BE2C (cell line): ENCODE measurements at regions not wholly inside any gene's neighbourhood (a gene's known extent, or its start where the extent isn't known, plus 50 kb on each side); places are given as distances from the start of the nearest gene placed in this dataset.

Experiments used
- DNase-seq: peaks from one replicate; pipeline ENCODE4 v3.0.0-alpha.2; 2020
- H3K27me3 ChIP-seq: fragments of 250-450 bp; sonication (Bioruptor Pico); 2 replicates; pipeline ENCODE4 v1.5.1; 2020; ENCODE audit warnings: mild to moderate bottlenecking
- H3K36me3 ChIP-seq: fragments of 250-450 bp; sonication (Bioruptor Pico); 2 replicates; pipeline ENCODE4 v1.5.1; 2020; ENCODE audit warnings: mild to moderate bottlenecking
- H3K4me1 ChIP-seq: fragments of 250-450 bp; sonication (Bioruptor Pico); 2 replicates; pipeline ENCODE4 v1.5.1; 2020
- H3K4me3 ChIP-seq: 2 replicates; pipeline ENCODE4 v1.5.1; 2011; ENCODE audit warnings: low read depth, low read length
- H3K9me3 ChIP-seq: fragments of 250-450 bp; sonication (Bioruptor Pico); 2 replicates; pipeline ENCODE4 v1.5.1; 2020
- CTCF ChIP-seq: IDR thresholded peaks from 2 replicates; pipeline ENCODE4 v1.5.1; 2012; ENCODE audit warnings: mild to moderate bottlenecking, low read depth, low read length

DNA sequence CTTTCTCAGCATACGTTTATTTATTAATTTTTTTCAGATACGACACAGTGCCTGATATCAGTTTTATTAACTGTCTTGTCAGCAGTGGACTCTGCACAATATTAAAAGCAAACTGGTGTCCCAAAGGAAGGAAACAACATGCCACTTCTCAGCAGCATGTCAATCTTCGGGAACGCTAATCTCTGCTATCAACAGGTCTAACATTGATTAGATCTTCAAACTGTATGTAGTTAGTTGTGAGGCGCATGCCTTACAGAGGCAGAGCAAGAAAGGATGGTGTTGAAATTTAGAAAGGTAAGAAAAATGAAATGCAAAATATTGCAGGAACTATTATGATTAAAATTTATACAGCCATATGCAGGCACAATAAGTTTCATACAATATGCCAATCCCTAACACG is 233.7 kb upstream of the NDST3 start:
- no peak for TF ChIP-seq CTCF

GRCh38 chr4:117801756-117802155 is 232.5 kb upstream of the NDST3 start:
- no peaks in the 10 kb centered on the region for H3K27me3 ChIP-seq
- no peak for DNase-seq
- no peaks in the 10 kb centered on the region; the same call in 1 of the 2 replicates for H3K4me1 ChIP-seq
- H3K36me3 ChIP-seq, result no peaks in the 10 kb centered on the region
- no peak overlapping the region for H3K4me3 ChIP-seq
- no peak for TF ChIP-seq CTCF
- H3K9me3 ChIP-seq, result no peaks in the 10 kb centered on the region

More for the DNA sequence above, 233.7 kb upstream of the NDST3 start:
- Histone ChIP-seq H3K4me1 (no peaks in the 10 kb centered on the region; the same call in 1 of the 2 replicates), H3K4me3 (no peak overlapping the region), H3K36me3 (no peaks in the 10 kb centered on the region), H3K9me3 (no peaks in the 10 kb centered on the region), H3K27me3 (no peaks in the 10 kb centered on the region)
- DNase-seq, result no peak

GRCh38 chr4:117811731-117812130 is 222.6 kb upstream of the NDST3 start:
- Histone ChIP-seq H3K36me3 (no peaks in the 10 kb centered on the region), H3K9me3 (no peaks in the 10 kb centered on the region), H3K4me3 (no peak overlapping the region), H3K4me1 (no peaks in the 10 kb centered on the region), H3K27me3 (no peaks in the 10 kb centered on the region)
- no peak for DNase-seq
- no peak for TF ChIP-seq CTCF

DNA sequence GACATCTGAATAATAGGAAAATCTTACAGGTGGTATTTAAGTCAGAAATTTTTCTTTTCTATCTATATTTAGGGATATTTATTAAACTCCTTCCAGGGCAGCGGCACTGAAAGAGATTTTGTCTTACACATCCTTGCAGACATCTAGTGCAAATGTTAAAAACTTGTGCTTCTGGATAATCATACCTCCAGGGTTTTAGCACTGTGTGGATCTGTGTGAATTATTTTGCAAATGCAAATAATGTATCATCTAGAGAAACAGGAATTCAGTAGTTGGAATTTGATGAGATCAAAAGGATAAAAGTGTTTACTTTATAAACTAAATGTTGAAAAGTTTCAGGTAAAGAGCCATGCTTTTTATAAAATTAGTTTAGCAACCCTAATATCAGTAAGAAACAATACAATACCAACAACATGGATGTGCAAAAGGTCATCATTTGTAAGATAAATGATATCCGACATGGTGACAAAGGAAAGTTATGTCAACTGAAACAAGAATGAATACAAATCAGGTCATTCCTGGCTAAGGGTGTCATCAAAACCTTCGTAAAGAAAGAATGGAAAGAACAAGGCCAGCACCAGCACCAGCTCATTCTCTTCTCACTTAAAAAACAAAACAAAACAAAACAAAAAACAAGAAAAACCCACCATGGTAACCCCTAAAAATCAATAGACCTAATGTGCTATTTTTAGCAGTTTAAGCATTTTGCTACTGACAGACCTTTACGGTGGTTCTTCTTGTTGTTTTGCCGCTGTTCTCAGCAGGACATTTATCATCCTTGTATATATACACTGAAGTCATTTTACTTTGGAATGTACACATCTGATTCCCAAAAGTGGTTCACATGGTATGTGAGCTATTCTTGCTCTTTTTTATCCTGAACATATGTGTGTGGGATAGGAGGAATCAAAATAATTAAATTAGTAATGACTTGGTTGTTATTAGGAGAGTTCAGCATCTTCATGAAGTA is 219.7 kb upstream of the NDST3 start:
- DNase-seq, result no peak
- H3K4me1 ChIP-seq, result no peaks in the 10 kb centered on the region
- H3K4me3 ChIP-seq, result no peak overlapping the region
- no peaks in the 10 kb centered on the region for H3K9me3 ChIP-seq
- no peaks in the 10 kb centered on the region for H3K27me3 ChIP-seq
- TF ChIP-seq CTCF, result no peak
- no peaks in the 10 kb centered on the region for H3K36me3 ChIP-seq

GRCh38 chr4:117817301-117817700 is 217.0 kb upstream of the NDST3 start:
- TF ChIP-seq CTCF, result no peak
- Histone ChIP-seq H3K4me3 (no peak overlapping the region), H3K36me3 (no peaks in the 10 kb centered on the region), H3K4me1 (no peaks in the 10 kb centered on the region; the same call in 1 of the 2 replicates), H3K27me3 (no peaks in the 10 kb centered on the region), H3K9me3 (no peaks in the 10 kb centered on the region)
- no peak for DNase-seq

GRCh38 chr4:117821834-117822233 is 212.5 kb upstream of the NDST3 start:
- no peak for DNase-seq
- no peak for TF ChIP-seq CTCF
- no peaks in the 10 kb centered on the region for H3K27me3 ChIP-seq
- no peaks in the 10 kb centered on the region for H3K36me3 ChIP-seq
- H3K4me1 ChIP-seq, result no peaks in the 10 kb centered on the region; the same call in 1 of the 2 replicates
- H3K9me3 ChIP-seq, result no peaks in the 10 kb centered on the region
- H3K4me3 ChIP-seq, result no peak overlapping the region
